ENCODE measurements at regions not wholly inside any gene's neighbourhood (a gene's known extent, or its start where the extent isn't known, plus 50 kb on each side); places are given as distances from the start of the nearest gene placed in this dataset.
A peak's percentile ranks its signal among the peaks of the same experiment; 100 is the strongest.
"Not testable (repeated sequence)": the region's sequence is repeated elsewhere in the genome, so short reads cannot be mapped to it uniquely, and the experiment has no call there.

DNA sequence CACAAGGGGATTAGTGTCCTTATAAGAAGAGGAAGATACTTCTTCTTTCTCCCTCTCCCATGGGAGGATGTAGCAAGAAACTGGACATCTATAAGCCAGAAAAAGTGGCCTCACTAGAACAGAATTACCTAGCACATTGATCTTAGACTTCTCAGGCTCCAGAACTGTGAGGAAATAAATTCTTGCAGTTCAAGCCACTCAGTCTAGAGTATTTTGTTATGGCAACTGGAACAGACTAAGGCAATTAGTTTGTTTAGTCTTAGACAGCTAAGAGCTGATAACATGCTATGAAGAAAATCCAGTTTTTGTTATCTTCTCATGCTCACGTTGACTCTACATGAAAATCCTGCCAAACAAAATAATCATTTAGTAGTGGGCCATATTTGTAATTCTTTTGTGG, 627.6 kb upstream of the PHF14 start:
- no peak for DNase-seq

DNA sequence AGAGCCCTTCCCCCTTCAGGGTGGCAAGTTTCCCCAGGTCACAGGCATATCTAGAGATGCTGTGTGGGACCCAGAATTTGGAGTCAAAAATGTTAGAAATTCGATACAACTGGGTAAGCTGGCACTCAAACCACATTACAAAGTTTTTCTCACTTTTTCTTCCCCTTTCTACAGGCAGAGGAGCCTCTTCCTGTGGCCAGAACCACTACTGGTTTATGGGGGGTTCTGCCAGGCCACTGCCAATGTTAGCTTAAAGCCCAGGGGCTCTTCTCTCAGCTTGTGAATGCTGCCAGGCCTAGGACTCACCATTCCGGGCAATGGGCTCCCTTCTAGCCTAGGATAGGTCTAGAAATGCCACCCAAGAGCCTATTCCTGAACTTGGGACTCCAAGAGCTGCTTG, 617.9 kb upstream of the PHF14 start:
- DNase-seq, result no peak

DNA sequence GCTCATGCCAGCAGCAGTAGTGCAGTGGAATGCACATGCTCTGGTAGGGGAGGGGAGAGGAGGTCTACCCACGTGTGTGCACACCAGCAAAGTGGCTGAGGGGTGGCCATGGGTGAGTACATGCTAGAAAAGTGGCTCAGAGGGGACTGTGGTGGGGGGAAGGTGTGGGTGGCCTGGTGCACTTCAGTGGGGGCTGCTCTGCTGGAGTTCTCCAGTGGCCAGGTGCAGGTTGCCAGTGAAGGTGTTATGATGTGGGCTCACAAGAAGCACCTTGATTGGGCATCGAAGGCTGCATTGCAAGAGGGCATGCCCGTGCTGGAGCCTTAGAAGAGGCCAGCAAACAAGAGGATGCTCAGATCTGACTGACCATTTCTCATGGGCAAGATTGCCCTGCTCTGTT, 613.6 kb upstream of the PHF14 start:
- no peak for DNase-seq

DNA sequence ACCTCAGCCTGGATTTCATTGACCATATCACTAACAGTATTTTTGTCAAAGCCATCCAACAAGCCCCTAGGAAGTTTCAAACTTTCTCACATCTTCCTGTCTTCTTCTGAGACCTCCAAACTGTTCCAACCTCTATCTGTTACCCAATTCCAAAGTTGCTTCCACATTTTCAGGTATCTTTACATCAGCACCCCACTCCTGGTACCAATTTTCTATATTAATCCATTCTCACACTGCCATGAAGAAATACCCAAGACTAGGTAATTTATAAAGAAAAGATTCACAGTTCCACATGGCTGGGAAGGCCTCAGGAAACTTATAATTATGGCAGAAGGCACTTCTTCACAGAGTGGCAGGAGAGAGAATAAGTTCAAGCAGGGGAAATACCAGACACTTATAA, 571.9 kb upstream of the PHF14 start:
- DNase-seq, result no peak

DNA sequence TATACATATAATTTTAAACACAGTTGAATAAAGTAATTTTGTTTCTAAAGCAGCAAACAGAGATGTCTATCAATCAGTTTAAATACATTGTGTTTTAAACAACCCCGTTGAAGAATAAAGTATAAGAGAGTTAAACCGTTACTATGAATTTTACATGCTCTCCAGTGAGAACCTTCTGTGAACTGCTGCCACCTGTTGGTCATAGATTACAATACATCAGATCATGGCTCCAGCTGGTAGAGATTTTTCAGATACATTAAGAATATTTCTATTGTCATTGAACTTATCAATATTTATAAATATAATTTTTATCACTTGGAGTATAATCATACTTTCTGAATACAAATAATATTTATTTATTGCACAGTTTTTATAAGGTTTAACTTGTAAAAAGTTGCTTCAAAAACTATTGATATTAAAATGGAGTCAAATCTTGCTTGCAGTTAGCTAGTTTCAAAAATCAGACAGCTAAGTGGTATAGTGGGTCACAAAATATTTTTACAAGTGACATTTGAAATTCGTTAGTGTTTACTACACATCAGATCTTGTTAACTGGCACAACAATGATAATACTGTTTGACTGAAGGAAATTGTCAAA, 561.2 kb upstream of the PHF14 start:
- DNase-seq, result peak; percentile 8

DNA sequence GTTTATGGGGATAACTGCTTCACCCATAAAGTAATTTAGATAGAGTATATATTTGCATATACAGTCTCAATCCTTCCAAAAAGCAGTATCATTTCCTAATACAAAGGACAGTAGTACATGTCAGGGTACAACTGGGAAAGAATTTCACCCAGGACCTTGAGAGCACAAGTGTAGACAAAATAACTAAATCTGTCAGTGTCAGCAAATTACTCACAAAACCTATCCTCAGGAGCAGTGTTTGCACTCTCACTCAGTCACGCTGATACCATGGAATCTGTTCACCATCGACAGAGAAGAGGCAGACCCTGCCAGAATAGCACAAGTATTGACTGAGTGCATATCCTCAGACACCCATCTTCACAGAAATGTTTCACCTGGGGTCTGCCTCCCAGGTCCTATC, 554.7 kb upstream of the PHF14 start:
- DNase-seq, result no peak

DNA sequence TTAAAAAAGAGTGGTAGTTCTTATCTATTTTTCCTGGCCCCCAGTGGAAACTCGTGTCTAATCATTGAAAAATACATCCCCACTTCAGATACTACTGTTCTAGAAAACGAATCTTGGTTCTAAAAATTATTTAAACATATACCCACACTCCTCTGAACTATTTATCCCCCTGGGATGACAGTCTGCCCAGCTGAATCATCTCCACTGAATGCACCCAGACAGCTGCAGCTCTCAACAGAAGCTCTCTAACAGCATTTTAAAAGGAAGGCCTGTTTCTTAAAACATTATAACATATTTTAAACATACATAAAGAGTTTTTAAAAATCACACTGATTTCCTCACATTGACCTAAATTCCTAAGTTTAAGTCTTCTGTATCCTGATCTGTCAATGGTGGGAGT, 544.6 kb upstream of the PHF14 start:
- no peak for DNase-seq

DNA sequence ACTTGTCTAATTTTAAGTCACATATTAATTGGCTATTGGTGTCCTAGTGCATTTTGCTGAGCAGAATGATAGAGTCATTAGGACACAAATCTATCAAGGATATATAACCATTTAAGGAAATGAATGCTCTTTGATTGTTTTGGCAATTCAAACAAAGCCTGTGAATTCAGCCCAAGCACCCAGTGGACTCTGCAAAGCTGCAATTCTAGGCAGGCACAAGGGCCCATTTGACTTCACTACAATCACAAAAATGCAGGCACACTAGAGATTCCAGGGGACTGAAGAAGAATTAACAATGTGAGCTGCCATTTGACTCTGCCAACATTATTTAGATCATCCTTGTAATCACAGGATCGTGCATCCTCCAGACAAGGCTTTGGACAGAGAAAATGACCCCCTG, 544.2 kb upstream of the PHF14 start:
- no peak for DNase-seq

DNA sequence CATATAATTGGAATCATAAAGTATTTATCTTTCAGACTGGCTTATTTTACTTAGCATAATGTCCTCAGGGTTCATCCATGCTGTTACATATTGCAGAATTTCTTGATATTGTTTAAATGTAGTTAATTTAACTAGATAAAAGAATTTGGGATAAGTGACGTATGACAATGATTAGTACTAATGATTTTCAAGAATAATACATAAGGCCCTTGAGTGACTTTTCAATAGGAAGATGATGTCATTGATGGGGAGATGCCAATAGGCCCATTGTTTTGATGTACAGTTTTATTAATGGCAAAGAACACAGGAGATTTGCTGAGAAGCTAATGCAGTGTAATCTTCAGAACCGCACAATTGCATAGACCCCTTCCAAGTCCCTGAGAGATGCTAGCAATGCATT, 537.4 kb upstream of the PHF14 start:
- DNase-seq, result no peak

DNA sequence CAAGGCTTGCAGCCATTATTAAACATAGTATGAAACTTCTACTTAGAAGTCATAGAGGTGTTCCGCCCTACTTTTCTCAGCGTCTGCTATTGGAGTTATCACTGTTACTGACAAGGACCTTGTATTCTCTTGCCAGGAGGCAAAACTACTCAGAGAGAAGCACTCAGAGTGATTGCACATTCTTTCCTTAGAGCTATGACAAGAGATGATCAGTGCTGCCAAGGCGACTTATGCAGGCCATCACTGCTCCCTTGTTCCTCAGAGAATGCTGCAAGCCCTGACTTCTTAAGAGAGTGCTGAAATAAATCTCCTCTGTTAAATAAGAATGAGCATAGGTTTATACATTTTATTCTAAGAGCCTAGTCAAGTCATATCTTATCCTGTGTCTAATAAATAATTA, 534.6 kb upstream of the PHF14 start:
- no peak for DNase-seq

DNA sequence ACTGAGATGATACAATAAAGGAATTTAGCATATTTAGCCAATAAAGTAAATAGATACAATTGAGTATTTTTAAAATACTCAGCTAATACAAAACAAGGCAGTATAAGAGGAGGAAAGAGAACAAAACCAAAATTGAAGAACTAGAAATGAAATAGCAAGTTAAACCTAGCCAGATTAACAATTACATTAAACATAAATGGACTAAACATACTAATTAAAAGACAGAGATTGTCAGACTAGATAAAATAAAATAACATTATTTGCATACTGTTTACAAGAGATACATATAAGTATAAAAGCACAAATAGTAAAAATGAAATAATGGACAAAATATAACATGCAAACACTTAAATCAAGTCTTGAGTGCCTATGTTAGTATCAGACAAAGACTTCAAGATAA, 517.7 kb upstream of the PHF14 start:
- no peak for DNase-seq

DNA sequence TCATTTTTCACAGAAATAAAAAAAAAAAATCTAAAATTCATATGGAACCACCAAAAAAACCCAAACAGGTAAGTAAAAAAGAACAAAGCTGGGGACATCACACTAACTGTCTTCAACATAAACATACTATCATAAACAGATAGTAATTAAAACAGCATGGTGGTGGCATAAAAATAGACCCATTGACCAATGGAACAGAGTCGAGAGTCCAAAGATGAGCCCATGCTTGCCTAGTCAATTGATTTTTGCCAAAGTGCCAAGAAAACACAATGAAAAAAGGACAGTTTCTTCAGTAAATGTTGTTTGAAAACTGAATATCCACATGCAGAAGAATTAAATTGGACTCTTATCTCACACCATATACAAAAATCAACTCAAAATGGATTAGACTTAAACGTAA, 513.2 kb upstream of the PHF14 start:
- no peak for DNase-seq

DNA sequence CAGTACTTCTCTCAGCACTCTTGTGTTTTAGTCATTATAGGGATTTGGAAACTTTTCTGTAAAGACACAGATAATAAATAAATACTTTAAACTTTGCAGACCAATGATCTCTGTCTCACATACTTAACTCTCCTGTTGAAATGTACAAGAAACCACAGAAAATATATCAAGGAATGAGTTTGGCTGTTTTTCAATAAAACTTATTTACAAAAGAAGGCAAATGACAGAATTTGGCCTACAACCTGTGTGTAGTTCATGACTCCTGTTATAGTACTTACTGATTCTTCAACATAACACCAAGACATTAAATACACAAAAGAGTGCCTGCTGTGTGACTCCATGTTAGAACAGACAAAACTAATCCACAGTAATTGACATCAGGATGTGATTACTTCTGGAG, 510.0 kb upstream of the PHF14 start:
- no peak for DNase-seq

DNA sequence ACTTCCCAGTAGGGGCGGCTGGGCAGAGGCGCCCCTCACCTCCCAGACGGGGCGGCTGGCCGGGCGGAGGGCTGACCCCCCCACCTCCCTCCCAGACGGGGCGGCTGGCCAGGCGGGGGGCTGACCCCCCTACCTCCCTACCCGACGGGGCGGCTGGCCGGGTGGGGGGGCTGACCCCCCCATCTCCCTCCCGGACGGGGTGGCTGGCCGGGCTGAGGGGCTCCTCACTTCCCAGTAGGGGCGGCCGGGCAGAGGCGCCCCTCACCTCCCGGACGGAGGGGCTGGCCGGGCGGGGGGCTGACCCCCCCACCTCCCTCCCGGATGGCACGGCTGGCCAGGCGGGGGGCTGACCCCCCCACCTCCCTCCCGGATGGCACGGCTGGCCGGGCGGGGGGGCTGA, 508.1 kb upstream of the PHF14 start:
- not testable (repeated sequence) for DNase-seq

DNA sequence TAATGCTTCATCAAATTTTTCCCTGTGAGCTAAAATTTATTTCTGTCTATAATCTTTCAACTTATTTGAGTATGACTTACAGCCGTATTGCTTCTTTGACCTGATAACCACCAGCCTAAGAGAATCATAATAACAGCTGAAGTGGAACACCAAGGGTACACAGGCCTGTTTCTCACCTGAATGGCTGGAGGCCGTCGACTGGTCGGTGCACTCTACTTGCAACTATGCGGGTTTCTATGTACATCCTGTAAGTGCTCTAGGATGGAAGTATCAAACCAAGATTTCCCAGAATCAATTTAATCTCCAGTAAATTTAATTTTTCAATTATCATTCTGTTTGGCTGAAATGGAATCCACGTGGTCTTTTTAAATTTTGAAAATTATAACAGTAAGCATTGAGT, 504.8 kb upstream of the PHF14 start:
- DNase-seq, result no peak

DNA sequence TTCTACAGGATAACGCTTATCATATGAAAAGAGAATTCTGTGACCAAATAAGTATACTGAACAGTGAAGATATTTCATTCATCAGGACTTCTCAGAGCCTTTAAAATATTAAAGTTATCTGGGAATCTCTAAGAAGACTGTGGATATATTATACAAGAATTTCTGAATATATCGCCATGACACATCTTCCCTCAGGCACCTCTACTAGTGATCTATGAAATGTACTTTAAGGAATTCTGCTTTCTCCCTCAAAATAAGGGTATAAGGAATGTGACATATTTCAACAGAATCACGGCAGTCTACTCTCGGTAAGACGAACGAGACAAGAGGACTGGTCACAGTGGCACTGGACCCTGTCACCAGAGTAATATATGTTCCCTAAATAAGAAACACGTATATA, 504.2 kb upstream of the PHF14 start:
- no peak for DNase-seq

DNA sequence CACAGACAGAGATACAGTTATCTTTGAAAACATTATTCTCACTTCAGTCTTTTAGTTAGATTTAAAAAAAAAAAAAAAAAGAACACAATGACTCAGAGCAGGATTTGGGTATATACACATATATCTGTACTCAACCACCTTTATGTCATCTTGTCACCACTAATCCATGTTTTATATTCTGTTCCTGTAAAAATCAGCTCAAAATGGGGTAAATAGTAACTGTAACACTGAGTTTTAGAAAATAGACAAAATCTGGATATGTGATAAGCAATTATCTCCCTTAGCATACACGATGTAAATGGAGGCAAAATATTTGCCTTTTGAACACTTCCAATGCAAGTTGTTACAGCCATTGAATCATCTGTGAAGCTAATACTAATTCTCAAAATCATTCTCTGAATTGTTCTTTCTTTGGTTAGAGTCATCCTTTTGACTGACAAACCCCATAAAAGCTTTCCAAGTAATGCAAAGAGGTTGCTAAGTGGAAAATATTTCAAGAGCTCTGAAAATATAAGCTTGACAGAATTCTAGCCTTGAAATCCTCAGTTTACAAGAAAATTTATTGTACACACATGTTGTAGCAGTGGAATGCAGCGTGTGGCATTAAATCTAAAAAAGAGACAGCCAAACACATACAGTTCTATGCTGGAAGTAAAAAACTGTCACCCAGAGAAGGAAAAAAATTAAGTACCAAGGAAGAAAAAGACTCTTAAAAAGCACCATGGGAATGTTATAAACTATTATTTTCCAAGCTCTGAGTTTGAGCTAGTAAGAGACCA, 502.2 kb upstream of the PHF14 start:
- no peak for DNase-seq

DNA sequence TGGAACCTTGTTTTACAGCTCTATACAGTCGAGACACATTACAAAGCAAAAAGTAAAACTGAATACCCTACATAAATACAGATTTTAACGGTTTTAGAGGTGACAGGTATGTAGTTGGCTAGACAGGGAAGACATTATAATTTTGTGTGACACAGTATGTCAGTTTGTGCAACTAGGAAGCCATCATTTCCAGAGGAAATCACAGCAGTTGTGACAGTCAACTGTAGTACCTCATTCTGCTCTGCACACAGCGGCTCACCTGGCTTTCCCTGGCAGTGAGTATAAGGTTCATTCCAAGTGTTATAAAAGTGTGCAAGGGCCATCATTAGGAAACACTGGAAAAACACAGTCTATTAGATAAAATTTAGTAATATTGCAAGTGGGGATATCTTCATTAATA, 501.6 kb upstream of the PHF14 start:
- DNase-seq, result no peak

DNA sequence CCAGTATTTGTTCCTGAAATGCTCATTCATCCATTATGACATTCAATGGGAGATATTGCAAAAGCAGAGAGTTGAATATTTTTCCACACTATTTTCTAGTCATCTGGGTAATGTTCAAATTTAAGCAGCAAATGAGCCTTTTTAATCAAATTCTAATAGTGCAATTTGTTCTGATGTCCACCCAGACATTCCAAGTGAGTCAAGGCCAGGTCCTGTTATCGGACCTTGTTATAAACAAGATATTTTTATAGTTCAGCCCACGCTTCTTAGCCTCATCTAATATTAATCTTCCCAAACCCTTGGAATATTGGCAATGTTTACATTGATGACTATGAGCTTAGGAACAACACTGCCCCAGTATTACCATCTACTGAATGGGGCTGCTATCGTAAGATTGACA, 500.1 kb upstream of the PHF14 start:
- DNase-seq, result no peak

DNA sequence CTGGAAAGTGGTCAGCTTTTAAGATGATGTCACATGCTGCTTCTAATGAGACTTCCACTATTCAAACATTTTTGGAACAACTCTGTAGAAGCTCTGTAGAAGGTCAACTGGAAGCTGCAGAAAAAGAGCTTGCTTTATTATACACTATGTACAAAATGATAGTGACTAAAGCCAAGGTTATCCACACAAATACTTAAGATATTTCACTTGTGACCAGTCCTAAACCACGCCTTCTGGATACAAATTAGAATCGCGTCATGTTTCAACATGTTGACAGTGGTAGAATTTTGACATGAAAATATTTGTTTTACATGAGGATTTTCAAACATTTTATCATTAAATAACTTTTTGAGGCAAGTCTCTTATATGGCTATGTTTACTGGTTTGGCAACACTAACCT, 499.6 kb upstream of the PHF14 start:
- no peak for DNase-seq

DNA sequence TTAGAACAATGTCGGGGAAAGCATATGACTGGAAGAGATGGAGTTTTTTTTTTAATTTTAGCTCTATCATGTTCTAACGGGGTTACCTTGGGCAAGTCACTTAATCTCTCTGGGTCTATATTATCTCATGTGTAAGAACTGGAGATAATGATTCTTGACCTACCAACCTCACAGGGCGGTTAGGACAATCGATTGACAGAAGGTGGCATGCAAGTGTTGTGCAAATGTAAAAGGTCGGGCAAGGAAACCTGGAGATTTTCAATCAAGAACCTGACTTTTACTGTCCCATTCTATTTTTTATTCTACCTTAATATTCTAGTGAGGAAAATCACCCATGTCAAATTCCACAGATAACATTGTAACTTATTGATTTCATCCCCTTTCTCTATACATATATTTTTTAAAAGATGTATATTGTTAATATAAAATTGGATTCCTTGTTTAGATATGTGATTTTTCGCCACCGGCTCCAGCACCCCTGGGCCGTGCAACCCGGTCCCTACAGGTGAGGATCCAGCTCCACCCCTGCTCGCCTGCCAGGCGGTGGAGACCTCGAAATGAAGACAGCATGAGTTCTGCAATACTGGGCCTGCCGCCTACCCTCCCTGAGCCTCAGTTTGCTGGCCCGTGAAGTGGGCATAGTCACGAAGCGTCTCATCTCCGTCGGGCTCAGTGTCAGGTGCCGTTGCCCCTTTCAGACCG, 497.6 kb upstream of the PHF14 start:
- no peak for DNase-seq

DNA sequence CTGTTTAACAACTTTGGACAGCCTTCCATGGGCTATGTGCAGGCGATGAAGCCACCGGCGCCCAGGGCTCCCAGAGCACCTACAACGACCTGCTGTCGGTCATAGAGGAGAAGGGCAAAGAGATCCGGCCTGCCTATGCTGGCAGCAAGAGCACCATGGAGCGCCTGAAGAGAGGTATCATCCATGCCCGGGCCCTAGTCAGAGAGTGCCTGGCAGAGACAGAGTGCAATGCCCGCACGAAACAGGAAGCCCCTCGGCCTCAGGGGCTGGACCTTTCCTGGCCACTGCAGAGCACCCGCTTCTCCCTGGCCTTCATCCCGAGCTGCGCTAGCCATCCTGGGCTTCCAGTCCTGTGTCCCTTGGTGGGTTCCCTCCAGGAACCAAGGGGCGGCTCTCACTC, 497.0 kb upstream of the PHF14 start:
- no peak for DNase-seq

DNA sequence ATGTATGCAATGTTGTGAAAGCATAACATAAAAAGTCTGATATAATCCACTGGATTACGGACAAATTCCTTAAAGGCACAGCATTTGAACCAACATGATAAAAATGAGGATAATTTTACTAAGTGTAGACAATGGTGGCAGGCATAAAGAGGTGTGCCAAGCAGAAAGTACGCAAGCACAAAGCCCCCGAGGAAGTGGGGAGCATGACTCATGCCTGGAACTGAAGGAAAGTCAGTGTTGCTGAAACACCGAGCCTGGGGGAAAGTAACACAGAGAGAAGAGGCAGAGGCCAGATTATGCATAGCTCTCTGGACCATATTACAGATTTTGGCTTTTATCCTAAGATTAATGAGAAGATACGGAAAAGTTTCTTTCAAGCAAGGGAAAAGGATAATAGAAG, 490.0 kb upstream of the PHF14 start:
- DNase-seq, result no peak

DNA sequence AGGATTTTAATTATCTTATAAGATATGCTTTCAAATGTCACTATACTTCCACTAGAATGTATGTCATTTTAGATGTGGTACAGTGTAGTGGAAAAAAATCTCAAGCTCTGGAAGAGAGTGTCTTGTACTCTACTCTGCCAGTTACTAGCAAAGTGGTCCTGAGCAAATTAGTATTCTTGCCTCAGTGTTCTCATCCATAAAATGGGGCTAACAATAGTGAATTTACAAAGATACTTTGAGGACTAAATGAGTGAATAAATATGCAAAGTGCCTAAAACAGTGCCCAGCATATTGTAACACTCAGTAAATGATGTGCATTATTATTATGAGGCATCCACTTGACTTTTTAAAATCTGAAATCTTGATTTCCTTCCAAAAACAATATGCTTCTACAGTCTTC, 488.9 kb upstream of the PHF14 start:
- DNase-seq, result no peak

Data from stimulated activated CD4-positive, alpha-beta T cell treated with anti-CD3 and anti-CD28 coated beads, Interleukin-2, amount 100 ng/mL, for 48 hours (primary cell).